Stimulated activated naive B cell treated with anti-CD40 and anti-IgM and Interleukin-4, amounts not matched to agents 10 μg/mL and 1 μg/mL and 100 μg/mL, for 72 hours (primary cell): ENCODE measurements at regions not wholly inside any gene's neighbourhood (a gene's known extent, or its start where the extent isn't known, plus 50 kb on each side); places are given as distances from the start of the nearest gene placed in this dataset.

Experiments
- ATAC-seq, 2 donors: fragments of 150-1000 bp; cut with Tn5 transposase; replicated peaks; 2 replicates each; pipeline ENCODE4 v1.10.0; 2021; ENCODE audit warnings: moderate library complexity in 1 of 2
- DNase-seq: peaks from one replicate; pipeline ENCODE4 v3.0.0; 2021
- H3K27ac Mint-ChIP-seq: one replicate; pipeline ENCODE4 v1.8.0; 2022; ENCODE audit warnings: mild to moderate bottlenecking, mixed read lengths
- H3K27me3 Mint-ChIP-seq, 2 donors: one replicate each; pipeline ENCODE4 v1.8.0; 2022; ENCODE audit warnings: mixed read lengths in 2 of 2
- H3K36me3 Mint-ChIP-seq, 2 donors: one replicate each; pipeline ENCODE4 v1.8.0; 2022; ENCODE audit warnings: mixed read lengths in 2 of 2, mild to moderate bottlenecking in 1 of 2
- H3K4me1 Mint-ChIP-seq, 2 donors: one replicate each; pipeline ENCODE4 v1.8.0; 2022; ENCODE audit warnings: mixed read lengths in 2 of 2, mild to moderate bottlenecking in 1 of 2
- H3K4me3 Mint-ChIP-seq, 2 donors: one replicate each; pipeline ENCODE4 v1.8.0; 2022; ENCODE audit warnings: mild to moderate bottlenecking in 2 of 2, mixed read lengths in 2 of 2, moderate library complexity in 1 of 2
- H3K9me3 Mint-ChIP-seq, 2 donors: one replicate each; pipeline ENCODE4 v1.8.0; 2022; ENCODE audit warnings: mixed read lengths in 2 of 2, mild to moderate bottlenecking in 1 of 2

GRCh38 chr4:25474690-25475089 lies 97.6 kb downstream of the ANAPC4 start:
- ATAC-seq (no peak), DNase-seq (no peak)
- H3K27me3 Mint-ChIP-seq: no peaks in the 10 kb centered on the region
- H3K4me3 Mint-ChIP-seq: no peak overlapping the region
- H3K36me3 Mint-ChIP-seq: no peaks in the 10 kb centered on the region
- H3K9me3 Mint-ChIP-seq: peaks cover 5 to 11% of the 10 kb centered on the region in 2 donors
- H3K4me1 Mint-ChIP-seq: no peaks in the 10 kb centered on the region
- H3K27ac Mint-ChIP-seq: no peak overlapping the region

GRCh38 chr4:25477221-25477620 lies 100.2 kb downstream of the ANAPC4 start:
- DNase-seq (no peak), ATAC-seq (no peak)
- Mint-ChIP-seq H3K4me3 (no peak overlapping the region), H3K27ac (no peak overlapping the region), H3K9me3 (peaks cover 1 to 8% of the 10 kb centered on the region in 2 donors), H3K36me3 (no peaks in the 10 kb centered on the region), H3K4me1 (no peaks in the 10 kb centered on the region), H3K27me3 (no peaks in the 10 kb centered on the region)

- Mint-ChIP-seq H3K27ac (no peak overlapping the region), H3K36me3 (no peaks in the 10 kb centered on the region), H3K27me3 (no peaks in the 10 kb centered on the region), H3K9me3 (peaks cover 1 to 8% of the 10 kb centered on the region in 2 donors), H3K4me3 (no peak overlapping the region), H3K4me1 (no peaks in the 10 kb centered on the region)
- DNase-seq: no peak
- no peak for ATAC-seq
Observed at GRCh38 chr4:25481648-25482047, 104.6 kb downstream of the ANAPC4 start.

- no peak overlapping the region for H3K27ac Mint-ChIP-seq
- no peaks in the 10 kb centered on the region for H3K4me1 Mint-ChIP-seq
- H3K9me3 Mint-ChIP-seq: peaks cover 7% of the 10 kb centered on the region in 2 donors
- no peak for DNase-seq
- peaks cover 0 to 5% of the 10 kb centered on the region in 2 donors for H3K36me3 Mint-ChIP-seq
- no peak overlapping the region for H3K4me3 Mint-ChIP-seq
- no peak for ATAC-seq
- H3K27me3 Mint-ChIP-seq: peaks cover 7 to 8% of the 10 kb centered on the region in 2 donors
Observed at GRCh38 chr4:25484243-25484721, 107.2 kb downstream of the ANAPC4 start.

- peaks cover 7 to 12% of the 10 kb centered on the region in 2 donors for H3K27me3 Mint-ChIP-seq
- H3K36me3 Mint-ChIP-seq: peaks cover 0 to 5% of the 10 kb centered on the region in 2 donors
- DNase-seq: no peak
- no peak overlapping the region for H3K4me3 Mint-ChIP-seq
- peaks cover 7 to 9% of the 10 kb centered on the region in 2 donors for H3K9me3 Mint-ChIP-seq
- ATAC-seq: peak in 1 of 2 donors; percentile 39
- no peaks in the 10 kb centered on the region for H3K4me1 Mint-ChIP-seq
- no peak overlapping the region for H3K27ac Mint-ChIP-seq
Observed at GRCh38 chr4:25485104-25485503, 108.0 kb downstream of the ANAPC4 start.

GRCh38 chr4:25486171-25486570 lies 109.1 kb downstream of the ANAPC4 start:
- no peaks in the 10 kb centered on the region for H3K4me1 Mint-ChIP-seq
- H3K36me3 Mint-ChIP-seq: peaks cover 0 to 5% of the 10 kb centered on the region in 2 donors
- no peak overlapping the region for H3K27ac Mint-ChIP-seq
- no peak for ATAC-seq
- no peak overlapping the region for H3K4me3 Mint-ChIP-seq
- H3K27me3 Mint-ChIP-seq: peaks cover 7 to 12% of the 10 kb centered on the region in 2 donors
- no peak for DNase-seq
- peaks cover 7 to 9% of the 10 kb centered on the region in 2 donors for H3K9me3 Mint-ChIP-seq

- no peak for ATAC-seq
- Mint-ChIP-seq H3K4me3 (no peak overlapping the region), H3K4me1 (no peaks in the 10 kb centered on the region), H3K27me3 (peaks cover 7 to 12% of the 10 kb centered on the region in 2 donors), H3K27ac (no peak overlapping the region), H3K9me3 (peaks cover 7 to 9% of the 10 kb centered on the region in 2 donors), H3K36me3 (peaks cover 0 to 5% of the 10 kb centered on the region in 2 donors)
- DNase-seq: no peak
Observed at GRCh38 chr4:25487155-25487554, 110.1 kb downstream of the ANAPC4 start.

GRCh38 chr4:25489253-25489797 lies 112.3 kb downstream of the ANAPC4 start:
- Mint-ChIP-seq H3K4me3 (no peak overlapping the region), H3K36me3 (peaks cover 0 to 5% of the 10 kb centered on the region in 2 donors), H3K9me3 (peaks cover 11% of the 10 kb centered on the region in 2 donors), H3K4me1 (no peaks in the 10 kb centered on the region), H3K27me3 (peaks cover 7 to 12% of the 10 kb centered on the region in 2 donors), H3K27ac (no peak overlapping the region)
- ATAC-seq (no peak), DNase-seq (no peak)

- ATAC-seq (no peak), DNase-seq (no peak)
- Mint-ChIP-seq H3K27me3 (peaks cover 0 to 5% of the 10 kb centered on the region in 2 donors), H3K4me1 (no peaks in the 10 kb centered on the region), H3K27ac (no peak overlapping the region), H3K4me3 (no peak overlapping the region), H3K9me3 (peaks cover 4 to 6% of the 10 kb centered on the region in 2 donors), H3K36me3 (no peaks in the 10 kb centered on the region)
Observed at GRCh38 chr4:25493466-25493865, 116.4 kb downstream of the ANAPC4 start.

GRCh38 chr4:25494166-25494565 lies 117.1 kb downstream of the ANAPC4 start:
- H3K4me1 Mint-ChIP-seq: no peaks in the 10 kb centered on the region
- H3K27ac Mint-ChIP-seq: no peak overlapping the region
- H3K27me3 Mint-ChIP-seq: peaks cover 0 to 5% of the 10 kb centered on the region in 2 donors
- no peaks in the 10 kb centered on the region for H3K36me3 Mint-ChIP-seq
- ATAC-seq: no peak
- DNase-seq: no peak
- peaks cover 4 to 6% of the 10 kb centered on the region in 2 donors for H3K9me3 Mint-ChIP-seq
- no peak overlapping the region for H3K4me3 Mint-ChIP-seq

- Mint-ChIP-seq H3K36me3 (no peaks in the 10 kb centered on the region), H3K9me3 (peaks cover 0 to 2% of the 10 kb centered on the region in 2 donors), H3K27ac (no peak overlapping the region), H3K4me3 (no peak overlapping the region), H3K4me1 (no peaks in the 10 kb centered on the region), H3K27me3 (no peaks in the 10 kb centered on the region)
- DNase-seq: no peak
- peak in 1 of 2 donors; percentile 2 for ATAC-seq
Observed at GRCh38 chr4:25500626-25501316, 123.7 kb downstream of the ANAPC4 start.

- ATAC-seq (no peak), DNase-seq (no peak)
- Mint-ChIP-seq H3K27me3 (no peaks in the 10 kb centered on the region), H3K36me3 (no peaks in the 10 kb centered on the region), H3K4me1 (no peaks in the 10 kb centered on the region), H3K4me3 (no peak overlapping the region), H3K9me3 (peaks cover 0 to 2% of the 10 kb centered on the region in 2 donors), H3K27ac (no peak overlapping the region)
Observed at GRCh38 chr4:25502115-25502514, 125.1 kb downstream of the ANAPC4 start.

GRCh38 chr4:25503779-25504178 lies 126.7 kb downstream of the ANAPC4 start:
- no peaks in the 10 kb centered on the region for H3K4me1 Mint-ChIP-seq
- H3K4me3 Mint-ChIP-seq: no peak overlapping the region
- no peak for DNase-seq
- no peak for ATAC-seq
- no peaks in the 10 kb centered on the region for H3K27me3 Mint-ChIP-seq
- no peak overlapping the region for H3K27ac Mint-ChIP-seq
- peaks cover 0 to 2% of the 10 kb centered on the region in 2 donors for H3K9me3 Mint-ChIP-seq
- H3K36me3 Mint-ChIP-seq: no peaks in the 10 kb centered on the region

GRCh38 chr4:25504932-25505636 lies 128.0 kb downstream of the ANAPC4 start:
- ATAC-seq: no peak
- H3K27ac Mint-ChIP-seq: no peak overlapping the region
- no peaks in the 10 kb centered on the region for H3K27me3 Mint-ChIP-seq
- H3K4me1 Mint-ChIP-seq: no peaks in the 10 kb centered on the region
- DNase-seq: no peak
- H3K4me3 Mint-ChIP-seq: no peak overlapping the region
- H3K9me3 Mint-ChIP-seq: peaks cover 0 to 2% of the 10 kb centered on the region in 2 donors
- no peaks in the 10 kb centered on the region for H3K36me3 Mint-ChIP-seq

GRCh38 chr4:25505637-25505991 lies 128.6 kb downstream of the ANAPC4 start:
- H3K36me3 Mint-ChIP-seq: no peaks in the 10 kb centered on the region
- H3K4me1 Mint-ChIP-seq: no peaks in the 10 kb centered on the region
- no peak for ATAC-seq
- H3K27me3 Mint-ChIP-seq: no peaks in the 10 kb centered on the region
- H3K27ac Mint-ChIP-seq: no peak overlapping the region
- no peak for DNase-seq
- no peak overlapping the region for H3K4me3 Mint-ChIP-seq
- peaks cover 0 to 2% of the 10 kb centered on the region in 2 donors for H3K9me3 Mint-ChIP-seq
